ENCODE measurements at regions not wholly inside any gene's neighbourhood (a gene's known extent, or its start where the extent isn't known, plus 50 kb on each side); places are given as distances from the start of the nearest gene placed in this dataset.

DNA sequence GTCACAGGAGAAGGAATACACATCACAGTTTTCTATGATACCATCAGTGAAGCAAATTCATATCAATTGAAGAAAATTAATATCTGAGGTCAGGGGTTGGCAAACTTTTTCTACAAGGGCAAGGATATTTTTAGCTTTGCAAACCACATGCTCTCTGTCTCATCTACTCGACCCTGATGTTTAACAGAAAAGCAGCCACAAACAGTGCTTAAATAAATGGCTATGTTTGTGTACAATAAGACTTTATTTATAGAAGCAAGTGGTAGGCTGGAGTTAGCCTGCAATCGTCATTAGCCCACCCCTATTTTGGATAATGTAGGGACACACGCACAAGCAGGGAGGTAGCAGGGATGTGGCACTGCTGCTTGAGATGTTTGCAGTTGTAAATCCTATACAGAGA is 251.4 kb downstream of the CETN3 start:
- TF ChIP-seq CTCF (IDR thresholded peaks at IDR 0.05) = no peak
- no peak for TF ChIP-seq POLR2AphosphoS5 (IDR thresholded peaks at IDR 0.05)
